ENCODE measurements at regions not wholly inside any gene's neighbourhood (a gene's known extent, or its start where the extent isn't known, plus 50 kb on each side); places are given as distances from the start of the nearest gene placed in this dataset.

DNA sequence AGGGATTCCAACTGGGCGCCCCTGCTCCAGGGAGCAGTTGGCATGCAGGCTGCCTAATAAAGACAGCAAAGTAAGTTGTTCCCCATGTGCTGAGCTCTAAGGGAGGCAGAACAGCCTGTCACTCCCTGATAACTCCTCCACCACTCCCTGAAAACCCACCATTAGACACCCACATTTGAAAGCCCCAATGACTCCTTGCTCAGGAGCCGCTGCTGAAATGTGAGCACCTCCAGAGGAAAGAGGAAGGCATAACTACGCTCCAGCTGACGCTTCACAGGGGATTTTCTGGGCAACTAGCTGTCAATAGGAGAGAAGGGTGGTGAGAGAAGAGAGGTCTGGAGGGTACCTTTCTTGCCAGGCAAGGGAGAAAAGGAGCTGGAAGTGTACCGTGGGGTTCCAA lies 62.5 kb downstream of the NPY1R start:
- TF ChIP-seq EZH2 (IDR thresholded peaks at IDR 0.05; ENCODE audit: borderline replicate concordance, low read length), result no peak
- TF ChIP-seq, protein P1, sequence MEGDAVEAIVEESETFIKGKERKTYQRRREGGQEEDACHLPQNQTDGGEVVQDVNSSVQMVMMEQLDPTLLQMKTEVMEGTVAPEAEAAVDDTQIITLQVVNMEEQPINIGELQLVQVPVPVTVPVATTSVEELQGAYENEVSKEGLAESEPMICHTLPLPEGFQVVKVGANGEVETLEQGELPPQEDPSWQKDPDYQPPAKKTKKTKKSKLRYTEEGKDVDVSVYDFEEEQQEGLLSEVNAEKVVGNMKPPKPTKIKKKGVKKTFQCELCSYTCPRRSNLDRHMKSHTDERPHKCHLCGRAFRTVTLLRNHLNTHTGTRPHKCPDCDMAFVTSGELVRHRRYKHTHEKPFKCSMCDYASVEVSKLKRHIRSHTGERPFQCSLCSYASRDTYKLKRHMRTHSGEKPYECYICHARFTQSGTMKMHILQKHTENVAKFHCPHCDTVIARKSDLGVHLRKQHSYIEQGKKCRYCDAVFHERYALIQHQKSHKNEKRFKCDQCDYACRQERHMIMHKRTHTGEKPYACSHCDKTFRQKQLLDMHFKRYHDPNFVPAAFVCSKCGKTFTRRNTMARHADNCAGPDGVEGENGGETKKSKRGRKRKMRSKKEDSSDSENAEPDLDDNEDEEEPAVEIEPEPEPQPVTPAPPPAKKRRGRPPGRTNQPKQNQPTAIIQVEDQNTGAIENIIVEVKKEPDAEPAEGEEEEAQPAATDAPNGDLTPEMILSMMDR (IDR thresholded peaks at IDR 0.05; ENCODE audit: low read length), result no peak

Data from OCI-LY1 (cell line).